Neural progenitor cell (in vitro differentiated cells): ENCODE measurements at regions not wholly inside any gene's neighbourhood (a gene's known extent, or its start where the extent isn't known, plus 50 kb on each side); places are given as distances from the start of the nearest gene placed in this dataset.

Experiments
- DNase-seq: peaks from one replicate; pipeline ENCODE4 v3.0.0-alpha.2; 2016; ENCODE audit warnings: low spot score
- H2AFZ ChIP-seq: fragments of 200-600 bp; sonication (generic); replicated peaks from 2 replicates; pipeline ENCODE4 v1.6.1; 2016; ENCODE audit warnings: antibody characterized with exemption
- H3F3A ChIP-seq: fragments of 200-600 bp; sonication (generic); 2 replicates; pipeline ENCODE4 v1.6.1; 2016; ENCODE audit warnings: antibody characterized with exemption, low read depth
- H3K27ac ChIP-seq: fragments of 200-600 bp; sonication (generic); 2 replicates; pipeline ENCODE4 v1.5.1; 2016; ENCODE audit warnings: mild to moderate bottlenecking
- H3K27me3 ChIP-seq: fragments of 200-600 bp; sonication (generic); 2 replicates; pipeline ENCODE4 v1.6.1; 2016; ENCODE audit warnings: mild to moderate bottlenecking, moderate library complexity
- H3K36me3 ChIP-seq: fragments of 200-600 bp; sonication (generic); 2 replicates; pipeline ENCODE4 v1.5.1; 2016
- H3K4me1 ChIP-seq: fragments of 200-600 bp; sonication (generic); 2 replicates; pipeline ENCODE4 v1.6.1; 2016; ENCODE audit warnings: mixed run types
- H3K4me2 ChIP-seq: fragments of 200-600 bp; sonication (generic); 2 replicates; pipeline ENCODE4 v1.6.1; 2016
- H3K4me3 ChIP-seq: fragments of 200-600 bp; sonication (generic); 2 replicates; pipeline ENCODE4 v1.5.1; 2016
- H3K79me2 ChIP-seq: fragments of 200-600 bp; sonication (generic); 2 replicates; pipeline ENCODE4 v1.6.1; 2016; ENCODE audit warnings: low read depth
- H3K9ac ChIP-seq: fragments of 200-600 bp; sonication (generic); 2 replicates; pipeline ENCODE4 v1.6.1; 2016
- H3K9me3 ChIP-seq: fragments of 200-600 bp; sonication (generic); 2 replicates; pipeline ENCODE4 v1.5.1; 2016; ENCODE audit warnings: low read depth
- H4K20me1 ChIP-seq: fragments of 200-600 bp; sonication (generic); 2 replicates; pipeline ENCODE4 v1.6.1; 2016; ENCODE audit warnings: low read depth
- H3K27ac Mint-ChIP-seq: 3 replicates; pipeline ENCODE4 v1.8.0; 2021; ENCODE audit warnings: mixed read lengths
- H3K27me3 Mint-ChIP-seq: 2 replicates; pipeline ENCODE4 v1.8.0; 2022; ENCODE audit warnings: low read depth, mild to moderate bottlenecking, inconsistent platforms, moderate library complexity, mixed read lengths; ENCODE audit not compliant: insufficient read depth
- H3K36me3 Mint-ChIP-seq: 3 replicates; pipeline ENCODE4 v1.8.0; 2021; ENCODE audit warnings: mixed read lengths
- H3K4me1 Mint-ChIP-seq: 3 replicates; pipeline ENCODE4 v1.8.0; 2021; ENCODE audit warnings: mixed read lengths
- H3K4me3 Mint-ChIP-seq: 3 replicates; pipeline ENCODE4 v1.8.0; 2021; ENCODE audit warnings: mild to moderate bottlenecking, moderate library complexity, mixed read lengths
- H3K9me3 Mint-ChIP-seq: 3 replicates; pipeline ENCODE4 v1.8.0; 2020; ENCODE audit warnings: mixed read lengths
- EZH2 ChIP-seq: fragments of 200-600 bp; sonication (generic); IDR thresholded peaks from 2 replicates; pipeline ENCODE4 v1.6.1; 2017; ENCODE audit warnings: antibody characterized with exemption, mild to moderate bottlenecking, moderate library complexity
- EZH2phosphoT487 ChIP-seq: fragments of 200-600 bp; sonication (generic); IDR thresholded peaks from 2 replicates; pipeline ENCODE4 v1.6.1; 2017; ENCODE audit warnings: antibody characterized with exemption
- TF ChIP-seq, protein P1 (sequence below): fragments of 200-600 bp; sonication (generic); IDR thresholded peaks from 2 replicates; pipeline ENCODE4 v1.5.1; 2017; ENCODE audit warnings: antibody characterized with exemption, mild to moderate bottlenecking

DNA sequence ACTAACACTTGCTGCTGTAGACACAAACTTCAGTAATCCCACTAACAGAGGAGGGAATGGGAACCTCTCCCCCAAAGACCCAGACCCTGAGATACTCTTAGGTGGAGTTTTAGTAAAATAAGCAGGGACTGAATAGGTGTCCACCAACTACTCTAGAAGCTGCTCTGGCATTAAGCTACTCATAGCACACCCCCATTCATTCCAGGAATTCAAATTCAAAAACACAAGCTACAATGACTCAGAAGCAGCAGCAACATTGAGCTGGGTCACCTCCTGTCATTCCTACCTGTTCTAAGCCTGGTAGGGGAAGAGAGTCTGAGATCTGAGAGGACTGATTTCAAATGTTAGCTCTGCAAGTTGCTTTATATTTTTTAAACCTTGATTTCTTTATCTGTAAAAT, 135.4 kb upstream of the FRMPD4 start:
- no peaks in the 10 kb centered on the region for H3K79me2 ChIP-seq
- peaks cover 2% of the 10 kb centered on the region for H3K9me3 Mint-ChIP-seq
- H3K27ac Mint-ChIP-seq, result no peak overlapping the region
- H3K9me3 ChIP-seq, result peaks cover 3% of the 10 kb centered on the region
- H3K4me3 ChIP-seq, result no peak overlapping the region
- H3K27me3 Mint-ChIP-seq, result peaks cover 2% of the 10 kb centered on the region
- H3K4me1 Mint-ChIP-seq, result no peaks in the 10 kb centered on the region
- no peaks in the 10 kb centered on the region for H3K36me3 ChIP-seq
- no peaks in the 10 kb centered on the region for H4K20me1 ChIP-seq
- no peak overlapping the region for H3K4me3 Mint-ChIP-seq
- no peak overlapping the region for H3K27ac ChIP-seq
- H3K4me1 ChIP-seq, result no peaks in the 10 kb centered on the region
- no peak overlapping the region for H2AFZ ChIP-seq
- no peak for DNase-seq
- no peaks in the 10 kb centered on the region for H3F3A ChIP-seq
- H3K4me2 ChIP-seq, result no peak overlapping the region
- H3K27me3 ChIP-seq, result no peaks in the 10 kb centered on the region
- TF ChIP-seq, protein P1, sequence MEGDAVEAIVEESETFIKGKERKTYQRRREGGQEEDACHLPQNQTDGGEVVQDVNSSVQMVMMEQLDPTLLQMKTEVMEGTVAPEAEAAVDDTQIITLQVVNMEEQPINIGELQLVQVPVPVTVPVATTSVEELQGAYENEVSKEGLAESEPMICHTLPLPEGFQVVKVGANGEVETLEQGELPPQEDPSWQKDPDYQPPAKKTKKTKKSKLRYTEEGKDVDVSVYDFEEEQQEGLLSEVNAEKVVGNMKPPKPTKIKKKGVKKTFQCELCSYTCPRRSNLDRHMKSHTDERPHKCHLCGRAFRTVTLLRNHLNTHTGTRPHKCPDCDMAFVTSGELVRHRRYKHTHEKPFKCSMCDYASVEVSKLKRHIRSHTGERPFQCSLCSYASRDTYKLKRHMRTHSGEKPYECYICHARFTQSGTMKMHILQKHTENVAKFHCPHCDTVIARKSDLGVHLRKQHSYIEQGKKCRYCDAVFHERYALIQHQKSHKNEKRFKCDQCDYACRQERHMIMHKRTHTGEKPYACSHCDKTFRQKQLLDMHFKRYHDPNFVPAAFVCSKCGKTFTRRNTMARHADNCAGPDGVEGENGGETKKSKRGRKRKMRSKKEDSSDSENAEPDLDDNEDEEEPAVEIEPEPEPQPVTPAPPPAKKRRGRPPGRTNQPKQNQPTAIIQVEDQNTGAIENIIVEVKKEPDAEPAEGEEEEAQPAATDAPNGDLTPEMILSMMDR, result no peak
- no peak for TF ChIP-seq EZH2
- TF ChIP-seq EZH2phosphoT487, result no peak
- no peaks in the 10 kb centered on the region for H3K36me3 Mint-ChIP-seq
- no peak overlapping the region for H3K9ac ChIP-seq

- no peaks in the 10 kb centered on the region for H3K4me1 Mint-ChIP-seq
- Histone ChIP-seq H3K27ac (no peak overlapping the region), H3K27me3 (no peaks in the 10 kb centered on the region), H4K20me1 (no peaks in the 10 kb centered on the region), H3K4me3 (no peak overlapping the region), H3K9ac (no peak overlapping the region), H3K9me3 (peaks cover 6% of the 10 kb centered on the region), H3K4me1 (no peaks in the 10 kb centered on the region), H3K79me2 (no peaks in the 10 kb centered on the region), H3K36me3 (no peaks in the 10 kb centered on the region), H3K4me2 (no peak overlapping the region), H3F3A (no peaks in the 10 kb centered on the region), H2AFZ (no peak overlapping the region)
- TF ChIP-seq EZH2 (no peak), EZH2phosphoT487 (no peak)
- TF ChIP-seq, protein P1, result no peak
- H3K36me3 Mint-ChIP-seq, result no peaks in the 10 kb centered on the region
- no peak for DNase-seq
- no peak overlapping the region for H3K4me3 Mint-ChIP-seq
- no peak overlapping the region for H3K27ac Mint-ChIP-seq
- H3K27me3 Mint-ChIP-seq, result peaks cover 2% of the 10 kb centered on the region
- H3K9me3 Mint-ChIP-seq, result peaks cover 2% of the 10 kb centered on the region
These were observed 130.4 kb upstream of the FRMPD4 start for GRCh38 chrX:12007881-12008280.

- no peaks in the 10 kb centered on the region for H3K36me3 ChIP-seq
- H3K9me3 Mint-ChIP-seq, result peaks cover 2% of the 10 kb centered on the region
These were observed 127.8 kb upstream of the FRMPD4 start for GRCh38 chrX:12010436-12010835.

More at GRCh38 chrX:12010436-12010835, 127.8 kb upstream of the FRMPD4 start:
- no peak overlapping the region for H3K4me3 ChIP-seq
- H4K20me1 ChIP-seq, result no peaks in the 10 kb centered on the region
- no peak for DNase-seq
- H3K36me3 Mint-ChIP-seq, result no peaks in the 10 kb centered on the region
- no peaks in the 10 kb centered on the region for H3F3A ChIP-seq
- peaks cover 6% of the 10 kb centered on the region for H3K9me3 ChIP-seq
- peaks cover 2% of the 10 kb centered on the region for H3K27me3 Mint-ChIP-seq
- no peak overlapping the region for H3K4me3 Mint-ChIP-seq
- H3K79me2 ChIP-seq, result no peaks in the 10 kb centered on the region
- H2AFZ ChIP-seq, result no peak overlapping the region
- no peak overlapping the region for H3K27ac Mint-ChIP-seq
- TF ChIP-seq, protein P1, result no peak
- TF ChIP-seq EZH2, result no peak
- no peak for TF ChIP-seq EZH2phosphoT487
- H3K9ac ChIP-seq, result no peak overlapping the region
- H3K4me1 ChIP-seq, result no peaks in the 10 kb centered on the region
- H3K4me2 ChIP-seq, result no peak overlapping the region
- no peaks in the 10 kb centered on the region for H3K27me3 ChIP-seq
- no peak overlapping the region for H3K27ac ChIP-seq
- H3K4me1 Mint-ChIP-seq, result no peaks in the 10 kb centered on the region
